ENCODE measurements at regions not wholly inside any gene's neighbourhood (a gene's known extent, or its start where the extent isn't known, plus 50 kb on each side); places are given as distances from the start of the nearest gene placed in this dataset.
"Not testable (repeated sequence)": the region's sequence is repeated elsewhere in the genome, so short reads cannot be mapped to it uniquely, and the experiment has no call there.

GRCh38 chr1:149321732-149322016, 153.2 kb upstream of the NBPF19 start:
- not testable (repeated sequence) for H3K36me3 ChIP-seq (ENCODE audit: insufficient read depth); H3K4me1 ChIP-seq (ENCODE audit: insufficient read depth)
- no CpG with 5 or more reads among the region's 12 CpGs for WGBS

DNA sequence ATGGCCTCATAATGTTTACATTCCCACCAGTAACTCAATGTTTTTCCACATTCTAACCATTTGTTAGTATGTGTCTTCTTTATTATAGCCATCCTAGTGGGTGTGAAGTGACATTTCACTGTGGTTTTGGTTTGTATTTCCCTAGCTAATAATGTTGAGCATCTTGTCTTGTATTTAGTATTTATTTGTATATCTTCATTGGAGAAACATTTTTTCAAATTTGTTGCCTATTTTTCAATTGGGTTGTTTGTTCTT, 144.8 kb upstream of the NBPF19 start:
- not testable (repeated sequence) for H3K4me3 ChIP-seq (ENCODE audit: low read depth, low read length); H3K36me3 ChIP-seq (ENCODE audit: insufficient read depth); H3K27ac ChIP-seq (ENCODE audit: low read depth); H3K4me1 ChIP-seq (ENCODE audit: insufficient read depth); DNase-seq (ENCODE audit: extremely low spot score)

More at GRCh38 chr1:149321732-149322016, 153.2 kb upstream of the NBPF19 start:
- H3K4me3 ChIP-seq (ENCODE audit: low read depth, low read length); DNase-seq (ENCODE audit: extremely low spot score); H3K27ac ChIP-seq (ENCODE audit: low read depth): not testable (repeated sequence)

DNA sequence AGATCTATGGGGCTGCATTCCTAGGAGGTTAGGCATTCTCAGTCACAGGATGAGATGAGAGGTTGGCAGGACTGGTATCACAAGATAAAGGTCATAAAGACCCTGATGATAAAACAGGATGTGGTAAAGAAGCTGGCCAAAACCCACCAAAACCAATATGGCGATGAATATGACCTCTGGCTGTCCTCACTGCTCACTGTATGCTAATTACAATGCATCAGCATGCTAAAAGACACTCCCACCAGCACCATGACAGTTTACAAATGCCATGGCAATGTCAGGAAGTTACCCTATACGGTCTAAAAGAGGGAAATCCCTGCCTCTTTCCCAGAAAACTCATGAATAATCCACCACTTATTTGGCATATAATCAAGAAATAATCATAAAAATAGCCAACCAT, 138.8 kb upstream of the NBPF19 start:
- no CpG with 5 or more reads among the region's 2 CpGs for WGBS
- not testable (repeated sequence) for DNase-seq (ENCODE audit: extremely low spot score); H3K36me3 ChIP-seq (ENCODE audit: insufficient read depth); H3K27ac ChIP-seq (ENCODE audit: low read depth); H3K4me1 ChIP-seq (ENCODE audit: insufficient read depth); H3K4me3 ChIP-seq (ENCODE audit: low read depth, low read length)

DNA sequence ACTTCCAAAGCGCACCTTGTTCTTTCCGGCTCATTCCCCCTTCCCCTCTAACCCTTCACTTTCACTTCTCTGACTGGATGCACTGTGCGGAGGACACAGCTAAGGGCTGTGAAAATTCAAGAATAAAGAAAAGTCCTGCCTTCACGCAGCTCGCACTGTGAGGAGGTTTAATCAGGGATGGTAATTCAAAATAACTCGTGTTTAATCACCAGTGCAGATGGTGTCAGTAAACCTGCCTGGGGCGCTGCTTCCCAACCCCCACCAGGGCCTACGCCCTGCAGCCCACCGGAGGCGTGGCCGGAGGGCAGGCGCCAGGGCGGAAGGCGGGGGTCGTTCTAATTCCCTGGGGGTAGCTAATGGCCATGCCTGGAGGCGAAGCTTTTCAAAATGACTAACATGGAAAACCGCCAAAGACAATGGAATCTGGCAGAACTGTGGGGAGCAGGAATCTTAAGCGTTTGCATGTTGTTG, 136.6 kb upstream of the NBPF19 start:
- not testable (repeated sequence) for DNase-seq (ENCODE audit: extremely low spot score); H3K4me1 ChIP-seq (ENCODE audit: insufficient read depth); H3K36me3 ChIP-seq (ENCODE audit: insufficient read depth); H3K4me3 ChIP-seq (ENCODE audit: low read depth, low read length); H3K27ac ChIP-seq (ENCODE audit: low read depth)
- WGBS: no CpG with 5 or more reads among the region's 18 CpGs

DNA sequence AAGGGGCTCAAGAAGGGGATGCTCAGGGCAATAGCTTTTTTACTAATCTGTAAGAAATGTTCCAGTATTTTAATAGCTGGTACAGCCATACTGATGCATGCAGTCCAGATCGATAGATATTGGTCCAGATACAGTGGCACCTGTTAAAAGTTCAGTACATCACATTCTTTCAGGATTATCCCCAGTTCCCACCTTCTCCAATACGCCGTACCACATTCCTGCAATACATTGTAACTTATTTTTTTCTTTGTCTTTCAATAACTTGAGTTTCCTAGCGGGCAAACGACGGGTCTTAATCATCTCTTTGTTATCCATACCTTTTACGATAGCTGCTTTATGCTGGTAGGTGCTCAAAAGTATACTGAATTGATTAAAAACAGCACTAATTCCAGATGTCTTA, 136.1 kb upstream of the NBPF19 start:
- H3K4me1 ChIP-seq (ENCODE audit: insufficient read depth); DNase-seq (ENCODE audit: extremely low spot score); H3K27ac ChIP-seq (ENCODE audit: low read depth); H3K36me3 ChIP-seq (ENCODE audit: insufficient read depth); H3K4me3 ChIP-seq (ENCODE audit: low read depth, low read length): not testable (repeated sequence)
- WGBS: no CpG with 5 or more reads among the region's 7 CpGs

DNA sequence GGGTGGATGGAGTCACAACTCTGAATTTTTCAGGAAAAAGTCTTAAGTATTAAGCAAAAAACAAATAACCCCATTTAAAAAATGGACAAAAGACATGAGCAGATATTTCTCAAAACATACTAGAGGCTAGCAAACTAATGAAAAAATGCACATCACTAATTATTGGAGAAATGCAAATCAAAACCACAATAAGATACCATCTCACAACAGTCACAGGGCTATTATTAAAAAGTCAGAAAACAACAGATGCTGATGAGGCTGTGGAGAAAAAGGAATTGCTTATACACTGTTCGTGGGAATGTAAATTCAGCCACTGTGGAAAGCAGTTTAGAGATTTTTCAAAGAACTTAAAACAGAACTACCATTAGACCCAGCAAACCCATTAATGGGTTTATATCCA, 125.4 kb upstream of the NBPF19 start:
- no CpG with 5 or more reads among the region's 1 CpG for WGBS
- not testable (repeated sequence) for H3K4me1 ChIP-seq (ENCODE audit: insufficient read depth); H3K4me3 ChIP-seq (ENCODE audit: low read depth, low read length); H3K27ac ChIP-seq (ENCODE audit: low read depth); H3K36me3 ChIP-seq (ENCODE audit: insufficient read depth); DNase-seq (ENCODE audit: extremely low spot score)

GRCh38 chr1:149352205-149352604, 122.6 kb upstream of the NBPF19 start:
- not testable (repeated sequence) for DNase-seq (ENCODE audit: extremely low spot score); H3K36me3 ChIP-seq (ENCODE audit: insufficient read depth); H3K27ac ChIP-seq (ENCODE audit: low read depth); H3K4me3 ChIP-seq (ENCODE audit: low read depth, low read length); H3K4me1 ChIP-seq (ENCODE audit: insufficient read depth)
- no CpG with 5 or more reads among the region's 1 CpG for WGBS

DNA sequence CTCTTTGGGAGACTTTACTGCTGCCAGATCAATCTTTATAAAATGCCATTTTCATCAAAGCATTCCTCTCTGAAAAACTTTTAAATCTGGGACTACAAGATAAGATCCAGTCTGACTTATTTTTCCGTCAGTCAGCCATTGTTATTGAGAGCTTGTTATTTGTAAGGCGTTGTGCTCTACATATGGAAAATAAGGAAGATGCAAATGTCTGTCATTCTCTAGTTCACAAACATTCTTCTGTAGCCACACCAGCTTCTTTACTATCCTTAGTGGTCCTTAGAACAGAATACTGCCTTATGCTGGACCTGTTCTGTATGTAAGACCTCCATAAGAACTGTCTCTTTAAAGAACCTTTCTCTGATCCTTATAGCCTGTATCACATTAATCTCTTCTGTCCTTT, 120.3 kb upstream of the NBPF19 start:
- not testable (repeated sequence) for H3K36me3 ChIP-seq (ENCODE audit: insufficient read depth); DNase-seq (ENCODE audit: extremely low spot score); H3K4me1 ChIP-seq (ENCODE audit: insufficient read depth); H3K27ac ChIP-seq (ENCODE audit: low read depth); H3K4me3 ChIP-seq (ENCODE audit: low read depth, low read length)
- WGBS: no CpG with 5 or more reads among the region's 2 CpGs

GRCh38 chr1:149355748-149356147, 119.1 kb upstream of the NBPF19 start:
- WGBS: no CpG with 5 or more reads among the region's 1 CpG
- H3K4me3 ChIP-seq (ENCODE audit: low read depth, low read length); H3K36me3 ChIP-seq (ENCODE audit: insufficient read depth); H3K27ac ChIP-seq (ENCODE audit: low read depth); H3K4me1 ChIP-seq (ENCODE audit: insufficient read depth); DNase-seq (ENCODE audit: extremely low spot score): not testable (repeated sequence)

GRCh38 chr1:149356152-149356551, 118.7 kb upstream of the NBPF19 start:
- WGBS: no CpG with 5 or more reads among the region's 4 CpGs
- H3K4me1 ChIP-seq (ENCODE audit: insufficient read depth); DNase-seq (ENCODE audit: extremely low spot score); H3K27ac ChIP-seq (ENCODE audit: low read depth); H3K36me3 ChIP-seq (ENCODE audit: insufficient read depth); H3K4me3 ChIP-seq (ENCODE audit: low read depth, low read length): not testable (repeated sequence)

DNA sequence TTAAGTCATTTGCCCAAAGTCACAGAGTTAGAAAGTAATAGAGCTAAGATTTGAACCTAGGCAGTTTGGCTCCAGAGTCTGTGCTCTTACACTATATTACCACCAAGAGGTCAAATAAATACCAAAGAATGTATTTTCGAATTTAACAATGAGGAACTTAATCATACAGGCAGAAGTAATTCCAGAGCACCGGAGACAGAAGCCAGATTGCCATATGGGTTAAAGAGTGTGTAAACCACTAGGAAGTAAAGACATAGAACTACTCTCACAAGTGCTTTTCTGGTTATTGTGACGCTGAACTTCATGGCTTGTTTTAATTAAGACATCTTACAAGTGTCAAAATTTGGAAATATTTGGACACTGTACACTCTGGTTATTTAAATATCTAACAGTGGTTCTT, 114.5 kb upstream of the NBPF19 start:
- H3K4me3 ChIP-seq (ENCODE audit: low read depth, low read length); H3K27ac ChIP-seq (ENCODE audit: low read depth); H3K4me1 ChIP-seq (ENCODE audit: insufficient read depth); H3K36me3 ChIP-seq (ENCODE audit: insufficient read depth); DNase-seq (ENCODE audit: extremely low spot score): not testable (repeated sequence)
- WGBS: no CpG with 5 or more reads among the region's 3 CpGs

DNA sequence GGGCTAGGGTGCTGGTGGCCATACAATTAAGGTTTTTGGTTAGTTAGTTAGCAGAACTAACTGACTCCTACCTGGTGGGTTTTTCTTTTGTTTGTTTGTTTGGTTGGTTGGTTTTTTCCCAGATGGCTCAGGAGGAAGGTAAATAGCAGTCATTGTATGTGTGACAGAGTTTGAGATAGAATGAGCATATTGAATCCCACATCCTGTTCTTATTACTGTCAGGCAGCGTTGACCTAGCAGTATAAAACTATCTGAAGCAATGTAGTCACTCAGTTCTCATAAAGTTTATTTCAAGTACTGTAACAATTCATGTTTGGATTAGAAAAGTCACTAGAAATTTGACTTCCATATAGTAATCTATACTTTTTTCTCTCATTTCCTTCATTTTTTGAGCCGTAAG, 113.5 kb upstream of the NBPF19 start:
- H3K36me3 ChIP-seq (ENCODE audit: insufficient read depth); H3K4me3 ChIP-seq (ENCODE audit: low read depth, low read length); H3K4me1 ChIP-seq (ENCODE audit: insufficient read depth); DNase-seq (ENCODE audit: extremely low spot score); H3K27ac ChIP-seq (ENCODE audit: low read depth): not testable (repeated sequence)
- no CpG with 5 or more reads among the region's 2 CpGs for WGBS

DNA sequence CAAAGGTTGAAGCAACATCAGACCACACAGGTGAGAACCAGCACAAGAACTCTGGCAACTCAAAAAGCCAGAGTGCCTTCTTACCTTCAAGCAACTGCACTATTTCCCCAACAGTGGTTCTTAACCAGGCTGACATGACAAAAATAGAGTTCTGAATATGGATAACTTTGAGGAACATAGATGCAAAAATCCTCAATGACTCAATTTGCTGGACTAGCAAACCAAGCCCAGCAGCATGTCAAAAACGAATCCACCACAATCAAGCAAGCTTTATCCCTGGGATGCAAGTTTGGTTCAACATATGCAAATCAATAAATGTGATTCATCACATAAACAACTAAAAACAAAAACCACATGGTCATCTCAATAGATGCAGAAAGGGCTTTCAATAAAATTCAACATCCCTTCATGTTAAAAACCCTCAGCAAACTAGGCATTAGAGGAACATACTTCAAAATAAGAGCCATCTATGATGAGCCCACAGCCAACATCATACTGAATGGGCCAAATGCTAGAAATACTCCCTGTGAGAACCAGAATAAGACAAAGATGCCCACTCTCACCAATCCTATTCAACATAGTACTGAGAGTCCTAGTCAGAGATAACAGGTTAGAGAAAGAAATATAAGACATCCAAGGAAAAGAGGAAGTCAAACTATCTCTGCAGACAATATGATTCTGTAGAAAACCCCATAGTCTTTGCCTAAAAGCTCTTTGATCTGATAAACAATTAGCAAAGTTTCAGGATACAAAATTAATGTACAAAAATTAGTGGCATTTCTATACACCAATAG, 110.5 kb upstream of the NBPF19 start:
- not testable (repeated sequence) for H3K4me1 ChIP-seq (ENCODE audit: insufficient read depth); H3K27ac ChIP-seq (ENCODE audit: low read depth); DNase-seq (ENCODE audit: extremely low spot score); H3K4me3 ChIP-seq (ENCODE audit: low read depth, low read length); H3K36me3 ChIP-seq (ENCODE audit: insufficient read depth)
- WGBS: no CpG with 5 or more reads among the region's 1 CpG

- not testable (repeated sequence) for H3K4me3 ChIP-seq (ENCODE audit: low read depth, low read length); H3K27ac ChIP-seq (ENCODE audit: low read depth); DNase-seq (ENCODE audit: extremely low spot score); H3K4me1 ChIP-seq (ENCODE audit: insufficient read depth); H3K36me3 ChIP-seq (ENCODE audit: insufficient read depth)
- 87% methylated on average over 1 of the region's 1 CpG for WGBS
Measured at GRCh38 chr1:149366402-149366801, 108.4 kb upstream of the NBPF19 start.

- WGBS: 44% methylated on average over 2 of the region's 3 CpGs
- H3K36me3 ChIP-seq (ENCODE audit: insufficient read depth); H3K27ac ChIP-seq (ENCODE audit: low read depth); H3K4me3 ChIP-seq (ENCODE audit: low read depth, low read length); DNase-seq (ENCODE audit: extremely low spot score); H3K4me1 ChIP-seq (ENCODE audit: insufficient read depth): not testable (repeated sequence)
Measured at GRCh38 chr1:149367472-149368044, 107.3 kb upstream of the NBPF19 start.
